Bone marrow (tissue), 2 donors: ENCODE measurements at regions not wholly inside any gene's neighbourhood (a gene's known extent, or its start where the extent isn't known, plus 50 kb on each side); places are given as distances from the start of the nearest gene placed in this dataset.

Experiments
- DNase-seq, 2 donors: peaks; one replicate each; lab custom pipeline; 2025; lab: John Stamatoyannopoulos, UW

- DNase-seq = no peak
Observed at GRCh38 chr2:106572541-106573450, 85.6 kb downstream of the CD8B2 start.

DNA sequence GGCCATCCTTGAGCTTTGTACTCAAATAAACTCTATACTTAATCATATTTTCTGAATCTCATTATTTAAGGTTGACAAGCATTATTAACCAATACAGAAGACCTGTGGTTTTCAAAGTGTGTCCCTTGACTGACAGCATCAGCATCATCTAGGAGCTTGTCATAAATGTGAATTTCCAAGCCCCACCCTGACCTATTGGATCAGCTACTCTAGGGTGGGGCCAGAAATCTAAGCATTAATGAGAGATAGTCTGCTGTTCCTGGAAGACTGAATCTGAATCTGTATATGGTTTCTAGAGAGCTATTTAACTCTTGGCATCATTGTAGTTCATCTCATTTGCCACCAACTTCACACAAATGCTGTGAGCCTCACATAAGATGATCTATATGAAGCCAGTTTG, 86.6 kb downstream of the CD8B2 start:
- DNase-seq = no peak

DNA sequence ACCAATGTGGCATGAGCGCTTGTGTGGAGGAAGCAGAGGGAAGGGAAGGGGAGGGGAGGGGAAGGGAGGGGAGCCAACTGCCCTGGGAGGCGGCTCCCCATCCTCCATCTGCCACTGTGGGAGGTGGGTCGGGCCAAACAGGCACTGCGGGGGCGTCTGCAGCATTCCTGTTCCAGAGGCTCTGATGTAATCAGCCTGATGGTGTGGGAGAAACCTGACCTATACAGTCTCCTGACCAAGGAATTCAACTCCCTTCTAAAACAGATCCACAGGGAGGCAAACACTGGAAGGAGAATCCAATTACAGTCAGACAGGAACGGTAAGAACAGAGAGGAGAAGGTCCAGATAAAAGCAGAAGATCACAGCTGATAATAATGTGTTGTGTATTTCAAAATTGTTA, 88.8 kb downstream of the CD8B2 start:
- no peak for DNase-seq

GRCh38 chr2:106577255-106577651, 90.1 kb downstream of the CD8B2 start:
- no peak for DNase-seq

DNA sequence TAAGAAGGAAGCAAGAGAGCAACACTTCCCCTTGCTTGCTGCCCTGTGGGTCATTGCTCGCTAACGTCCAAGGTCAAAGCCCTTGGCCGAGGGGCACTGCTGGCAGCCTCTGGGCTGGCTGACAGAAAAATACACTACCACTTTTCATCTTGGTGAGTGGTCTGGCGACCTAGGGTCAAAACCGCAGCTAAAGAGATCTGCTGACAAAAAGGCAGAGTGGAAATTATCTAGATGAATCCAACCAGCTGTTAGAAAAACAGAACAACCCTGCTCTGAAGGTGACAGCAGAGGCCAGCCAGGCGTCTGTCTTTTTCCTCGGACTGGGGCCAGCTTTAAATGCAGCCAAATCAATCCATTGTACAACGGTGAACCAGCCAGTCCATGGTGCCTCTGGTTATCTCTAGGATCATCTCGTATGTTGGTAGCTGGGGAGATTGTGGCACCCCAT, 92.6 kb downstream of the CD8B2 start:
- DNase-seq = no peak

GRCh38 chr2:106580241-106580640, 93.1 kb downstream of the CD8B2 start:
- no peak for DNase-seq

DNA sequence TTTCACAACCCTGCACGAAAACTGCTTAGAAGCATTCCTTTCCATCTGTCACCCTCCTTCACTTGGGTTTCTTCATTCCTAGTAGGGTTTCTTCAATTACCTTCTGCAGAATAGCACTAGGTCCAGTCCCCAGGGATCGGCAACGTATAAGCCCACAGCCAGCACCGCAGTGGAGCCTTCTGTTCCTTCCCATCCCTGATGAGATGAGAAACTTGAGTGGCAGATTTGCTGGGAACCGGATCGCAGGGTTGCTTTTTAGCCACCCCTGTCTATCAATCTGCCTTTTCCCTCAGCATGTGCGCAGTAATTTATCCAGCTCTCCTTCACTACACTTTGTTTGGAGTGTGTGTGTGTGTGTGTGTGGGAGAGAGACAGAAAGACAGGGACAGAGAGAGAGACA, 94.2 kb downstream of the CD8B2 start:
- DNase-seq = no peak

- DNase-seq = no peak
Observed at GRCh38 chr2:106581755-106582147, 94.6 kb downstream of the CD8B2 start.

GRCh38 chr2:106582148-106583143, 95.3 kb downstream of the CD8B2 start:
- DNase-seq = peak; percentile 16 to 60

GRCh38 chr2:106584304-106584954, 97.3 kb downstream of the CD8B2 start:
- no peak for DNase-seq

- DNase-seq = no peak
Observed at GRCh38 chr2:106596844-106597243, 109.7 kb downstream of the CD8B2 start.

DNA sequence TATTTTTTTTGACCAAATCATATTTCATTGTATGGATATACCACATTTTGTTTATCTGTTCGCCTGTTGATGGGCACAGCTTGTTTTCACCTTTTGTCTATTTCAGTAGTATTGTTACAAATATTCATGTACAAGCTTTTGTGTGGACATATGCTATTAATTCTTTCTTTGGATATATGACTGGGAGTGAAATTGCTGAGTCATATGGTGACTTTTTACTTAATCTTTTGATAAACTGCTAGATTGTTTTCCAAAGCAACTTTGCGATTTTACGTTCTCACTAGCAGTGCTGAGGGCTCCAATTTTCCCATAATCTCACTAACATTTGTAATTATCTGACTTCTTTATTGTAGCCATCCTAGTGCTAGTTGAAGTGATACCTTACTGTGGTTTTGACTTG, 112.4 kb downstream of the CD8B2 start:
- DNase-seq = no peak

GRCh38 chr2:106602042-106602441, 114.9 kb downstream of the CD8B2 start:
- DNase-seq = no peak

DNA sequence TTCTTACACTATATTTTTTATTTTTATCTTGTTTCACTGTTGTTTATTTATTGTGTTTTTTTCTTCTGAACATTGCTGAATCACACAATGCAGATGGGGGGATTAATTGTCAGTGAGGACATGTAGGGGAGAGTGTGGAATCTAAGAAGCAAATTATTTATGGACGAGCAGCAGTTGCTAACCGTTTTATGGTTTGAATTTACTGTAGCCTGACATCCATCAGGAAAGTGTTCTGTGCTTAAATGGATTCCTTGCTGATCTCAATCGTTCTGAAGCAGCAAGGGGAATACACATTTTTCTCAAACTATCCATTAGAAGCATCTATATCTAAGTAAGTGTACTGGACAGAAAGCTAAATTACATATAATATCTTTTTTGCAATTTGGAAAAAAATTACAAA, 119.5 kb downstream of the CD8B2 start:
- DNase-seq = no peak

- DNase-seq = no peak
Observed at GRCh38 chr2:106607371-106607770, 120.2 kb downstream of the CD8B2 start.

DNA sequence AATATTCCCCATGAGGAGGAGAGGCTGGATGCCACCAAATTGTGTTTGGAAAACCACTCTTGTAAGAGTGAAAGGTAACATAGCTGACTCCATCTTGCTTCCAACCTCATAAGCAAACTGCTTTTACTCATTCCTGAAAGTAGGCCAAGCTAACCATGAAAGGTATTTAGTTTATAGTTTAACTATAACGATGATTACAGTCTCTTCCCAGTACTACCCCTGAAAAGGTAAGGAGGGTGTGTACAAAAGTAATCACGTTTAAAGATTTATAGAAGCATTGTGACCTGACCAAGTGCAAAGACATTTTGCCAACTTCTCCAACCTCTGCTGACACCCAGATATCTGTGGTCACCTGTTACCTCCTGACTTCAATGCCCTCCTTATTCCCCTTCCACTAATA, 122.6 kb downstream of the CD8B2 start:
- DNase-seq = no peak

GRCh38 chr2:106614511-106615291, 127.5 kb downstream of the CD8B2 start:
- DNase-seq = no peak

DNA sequence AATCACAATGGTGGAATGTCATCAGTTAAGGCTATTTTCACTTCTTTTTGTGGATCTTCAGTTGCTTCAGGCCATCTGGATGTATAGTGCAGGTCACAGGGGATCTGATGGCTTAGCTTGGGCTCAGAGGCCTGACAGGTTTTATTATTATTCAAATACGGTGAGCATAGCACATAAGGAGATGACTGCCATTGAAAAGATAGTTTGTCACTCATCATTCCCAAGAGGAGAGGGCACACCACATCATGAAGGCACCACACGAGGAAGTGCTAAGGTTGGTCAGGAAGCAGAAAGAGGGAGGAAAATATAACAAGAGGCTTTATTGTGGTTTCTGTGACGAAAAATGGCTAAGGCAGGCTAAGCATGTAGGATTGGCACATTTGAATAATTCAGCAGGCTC, 131.4 kb downstream of the CD8B2 start:
- DNase-seq = no peak

DNA sequence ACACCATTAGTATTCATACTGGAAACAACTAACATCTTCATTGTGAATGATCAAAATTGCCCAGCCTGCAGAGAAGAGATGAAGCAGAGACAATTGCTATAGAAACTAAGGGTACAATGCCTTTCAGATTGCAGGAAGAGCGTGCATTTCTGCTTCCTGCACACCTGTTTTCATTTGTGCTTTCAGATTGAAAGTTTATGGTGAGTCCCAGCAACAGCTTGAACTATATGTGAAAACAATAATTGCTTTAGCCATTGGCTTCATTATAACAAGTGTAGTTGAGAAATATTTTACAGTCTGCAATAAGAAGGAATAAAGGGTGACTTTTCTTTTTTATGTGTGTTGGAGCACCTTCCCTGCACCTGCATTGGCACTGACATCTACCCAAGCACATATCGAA, 136.3 kb downstream of the CD8B2 start:
- no peak for DNase-seq

GRCh38 chr2:106624787-106625380, 137.7 kb downstream of the CD8B2 start:
- DNase-seq = no peak

DNA sequence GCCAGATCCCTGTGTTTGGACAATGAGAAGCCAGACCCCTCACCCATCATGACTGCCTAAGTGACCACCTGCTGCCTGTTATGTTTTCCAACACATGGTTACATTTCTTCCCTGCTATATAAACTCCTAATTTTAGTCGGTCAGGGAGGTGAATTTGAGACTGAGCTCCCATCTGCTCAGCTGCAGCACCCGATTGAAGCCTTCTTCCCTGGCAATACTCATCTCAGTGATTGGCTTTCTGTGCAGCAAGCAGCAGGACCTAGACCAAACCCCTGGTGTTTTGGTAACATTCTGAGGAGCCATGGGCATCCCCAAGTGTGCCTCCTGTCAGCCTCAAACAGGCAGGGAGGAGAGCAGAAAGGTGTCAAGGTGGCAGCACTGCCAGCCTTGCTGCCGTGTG, 141.2 kb downstream of the CD8B2 start:
- DNase-seq = no peak
